GM06990 (cell line): ENCODE measurements at regions not wholly inside any gene's neighbourhood (a gene's known extent, or its start where the extent isn't known, plus 50 kb on each side); places are given as distances from the start of the nearest gene placed in this dataset.
"Not testable (repeated sequence)": the region's sequence is repeated elsewhere in the genome, so short reads cannot be mapped to it uniquely, and the experiment has no call there.

Source experiments
- DNase-seq: peaks from one replicate; pipeline ENCODE4 v3.0.0-alpha.2; 2011; ENCODE audit not compliant: insufficient read length; ENCODE audit errors: extremely low read depth
- H3K27me3 ChIP-seq: replicated peaks from 2 replicates; pipeline ENCODE4 v1.6.0; 2011; ENCODE audit warnings: low read length; ENCODE audit not compliant: control insufficient read depth, insufficient read depth
- H3K36me3 ChIP-seq: 2 replicates; pipeline ENCODE4 v1.5.1; 2011; ENCODE audit warnings: low read length; ENCODE audit not compliant: control insufficient read depth, insufficient read depth
- H3K4me3 ChIP-seq: replicated peaks from 2 replicates; pipeline ENCODE4 v1.5.1; 2011; ENCODE audit warnings: low read depth, mild to moderate bottlenecking, control low read depth, low read length
- CTCF ChIP-seq: IDR thresholded peaks from 2 replicates; pipeline ENCODE4 v1.5.1; 2011; ENCODE audit warnings: low read length, control low read depth, mild to moderate bottlenecking, inconsistent platforms; ENCODE audit not compliant: insufficient read depth, poor library complexity, severe bottlenecking

- TF ChIP-seq CTCF: no peak
- no peak for DNase-seq
- H3K4me3 ChIP-seq: no peak overlapping the region
- no peaks in the 10 kb centered on the region for H3K27me3 ChIP-seq
- H3K36me3 ChIP-seq: no peaks in the 10 kb centered on the region
These were observed 102.5 kb upstream of the LYPLAL1 start for GRCh38 chr1:219071209-219071608.

- Histone ChIP-seq H3K36me3 (no peaks in the 10 kb centered on the region), H3K4me3 (no peak overlapping the region), H3K27me3 (no peaks in the 10 kb centered on the region)
- no peak for DNase-seq
- TF ChIP-seq CTCF: no peak
These were observed 101.3 kb upstream of the LYPLAL1 start for GRCh38 chr1:219072329-219072728.

- Histone ChIP-seq H3K4me3 (no peak overlapping the region), H3K27me3 (no peaks in the 10 kb centered on the region), H3K36me3 (no peaks in the 10 kb centered on the region)
- no peak for TF ChIP-seq CTCF
- no peak for DNase-seq
These were observed 99.5 kb upstream of the LYPLAL1 start for GRCh38 chr1:219074084-219074728.

GRCh38 chr1:219075121-219075879, 98.4 kb upstream of the LYPLAL1 start:
- Histone ChIP-seq H3K36me3 (no peaks in the 10 kb centered on the region), H3K4me3 (no peak overlapping the region), H3K27me3 (no peaks in the 10 kb centered on the region)
- TF ChIP-seq CTCF: no peak
- no peak for DNase-seq

GRCh38 chr1:219076326-219076937, 97.2 kb upstream of the LYPLAL1 start:
- H3K4me3 ChIP-seq: no peak overlapping the region
- TF ChIP-seq CTCF: no peak
- H3K27me3 ChIP-seq: no peaks in the 10 kb centered on the region
- DNase-seq: no peak
- no peaks in the 10 kb centered on the region for H3K36me3 ChIP-seq

GRCh38 chr1:219077767-219078166, 95.9 kb upstream of the LYPLAL1 start:
- H3K4me3 ChIP-seq, DNase-seq, H3K27me3 ChIP-seq, H3K36me3 ChIP-seq: not testable (repeated sequence)
